DMS153 treated with DMSO at 0.1 percent for 48 hours (cell line): ENCODE measurements at regions not wholly inside any gene's neighbourhood (a gene's known extent, or its start where the extent isn't known, plus 50 kb on each side); places are given as distances from the start of the nearest gene placed in this dataset.

Experiments
- DNase-seq: peaks from one replicate; lab custom pipeline; 2025; ENCODE audit not compliant: unreplicated experiment; lab: John Stamatoyannopoulos, UW

- no peak for DNase-seq
Observed at GRCh38 chr12:47024463-47024862, 55.0 kb upstream of the PCED1B start.

DNA sequence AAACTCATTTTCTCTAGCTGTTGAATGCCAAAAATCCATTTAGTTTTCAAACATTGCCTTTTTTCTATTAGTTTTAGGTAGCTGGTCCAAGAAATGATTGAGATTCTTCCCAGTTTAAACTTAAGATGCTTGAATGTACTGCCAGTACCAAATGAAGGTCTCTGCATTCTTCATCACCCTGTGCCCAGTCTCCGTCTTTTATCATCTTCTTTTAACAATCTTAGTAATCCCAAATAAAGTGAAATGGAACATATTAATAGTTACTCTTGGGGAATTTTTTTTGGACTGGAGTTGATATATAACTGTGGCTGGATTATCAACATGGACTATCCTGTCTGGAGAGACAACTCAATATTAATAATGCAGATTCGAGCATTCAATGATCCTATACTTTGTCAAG lies 54.1 kb upstream of the PCED1B start:
- DNase-seq = no peak

DNA sequence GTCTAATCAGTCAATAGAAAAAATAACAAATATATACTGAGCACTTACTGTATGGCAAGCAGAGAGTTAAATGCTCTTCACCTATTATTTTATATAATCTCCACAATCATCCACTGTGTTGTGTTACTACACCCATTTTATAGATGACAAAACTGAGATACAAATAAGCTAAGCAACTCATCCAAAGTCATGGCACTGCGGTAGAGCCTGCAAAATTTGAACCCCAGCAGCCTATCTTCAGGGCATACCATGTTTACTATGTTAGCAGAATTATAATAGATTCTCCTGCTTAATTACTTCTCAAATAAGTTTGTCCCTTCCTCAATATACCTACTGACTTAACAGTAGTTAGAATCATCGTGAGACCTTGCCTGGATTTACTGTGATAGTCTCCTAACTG lies 53.6 kb upstream of the PCED1B start:
- DNase-seq = no peak

DNA sequence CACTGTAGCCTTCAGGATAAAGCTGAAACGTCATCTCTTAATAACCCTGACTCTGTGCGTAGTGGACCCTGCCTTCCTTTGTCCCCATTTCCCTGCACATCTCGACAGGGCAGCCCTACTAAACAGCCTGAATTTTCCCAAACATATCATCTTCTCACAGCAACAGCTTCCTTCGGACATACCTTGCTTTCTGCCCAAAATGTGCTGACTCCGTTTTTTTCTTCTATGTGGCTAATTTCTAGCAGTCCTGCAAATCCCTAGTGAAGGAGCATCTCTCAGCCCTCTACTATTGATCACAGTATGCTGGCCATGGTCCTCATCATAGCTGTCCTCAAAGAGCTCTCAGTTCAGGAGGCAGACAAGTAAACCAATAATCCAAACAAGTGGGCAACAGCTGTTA lies 53.1 kb upstream of the PCED1B start:
- no peak for DNase-seq
